NCI-H748 (cell line): ENCODE measurements at regions not wholly inside any gene's neighbourhood (a gene's known extent, or its start where the extent isn't known, plus 50 kb on each side); places are given as distances from the start of the nearest gene placed in this dataset.

Experiments
- DNase-seq: peaks from one replicate; lab custom pipeline; 2025; ENCODE audit not compliant: unreplicated experiment; lab: John Stamatoyannopoulos, UW

- DNase-seq = no peak
These were observed 85.9 kb upstream of the LIFR start for GRCh38 chr5:38642189-38642911.

- no peak for DNase-seq
These were observed 87.2 kb upstream of the LIFR start for GRCh38 chr5:38643616-38644015.

GRCh38 chr5:38645508-38645907 is 89.1 kb upstream of the LIFR start:
- DNase-seq = no peak

DNA sequence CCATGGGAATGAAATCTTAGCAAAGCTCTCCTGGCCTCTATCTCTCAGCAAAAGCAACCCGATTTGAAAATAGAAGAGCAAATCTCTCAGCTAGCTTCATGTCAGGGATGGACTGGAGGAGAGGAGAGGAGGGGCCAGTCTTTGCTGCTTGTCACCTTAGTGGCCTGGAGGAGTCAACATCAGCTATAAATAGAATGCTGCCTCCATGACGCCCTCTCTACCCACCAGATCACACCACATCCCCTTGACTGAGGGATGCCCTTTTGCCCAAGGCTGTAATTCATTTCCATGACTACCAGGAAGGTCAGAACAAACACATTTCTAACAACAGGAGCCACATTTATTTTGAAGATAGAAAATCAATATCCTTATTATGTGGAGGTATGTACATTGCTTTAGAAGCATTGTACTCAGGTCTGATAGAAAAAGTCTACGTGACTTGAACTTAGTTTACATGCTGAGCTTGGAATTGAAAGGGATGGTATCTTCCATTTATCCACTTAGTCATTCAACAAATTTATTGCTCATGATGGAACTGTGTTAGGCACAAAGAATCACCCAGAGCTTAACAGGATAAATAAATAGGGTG is 92.4 kb upstream of the LIFR start:
- peak; percentile 86 for DNase-seq

DNA sequence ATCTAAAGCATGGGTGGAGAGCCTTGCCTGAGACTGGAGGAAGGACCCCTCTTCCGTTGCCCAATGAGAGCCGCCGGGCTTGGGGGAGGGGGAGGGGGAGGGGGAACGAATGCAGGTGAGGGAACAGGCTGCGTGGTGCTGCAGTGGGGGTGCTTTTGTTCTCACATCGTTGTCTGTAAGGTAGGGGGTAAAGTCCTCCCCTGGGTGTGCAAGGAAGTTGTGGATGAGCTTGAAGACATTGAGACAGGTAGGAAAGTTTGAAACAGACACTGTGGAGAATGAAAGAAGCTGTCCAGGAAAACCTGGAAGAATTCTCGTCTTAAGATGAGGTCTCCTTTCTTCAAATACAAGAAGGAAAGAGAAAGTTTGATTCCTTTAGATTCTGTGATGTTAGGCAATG is 94.1 kb upstream of the LIFR start:
- peak; percentile 66 for DNase-seq

GRCh38 chr5:38650946-38651345 is 94.5 kb upstream of the LIFR start:
- peak; percentile 57 for DNase-seq

DNA sequence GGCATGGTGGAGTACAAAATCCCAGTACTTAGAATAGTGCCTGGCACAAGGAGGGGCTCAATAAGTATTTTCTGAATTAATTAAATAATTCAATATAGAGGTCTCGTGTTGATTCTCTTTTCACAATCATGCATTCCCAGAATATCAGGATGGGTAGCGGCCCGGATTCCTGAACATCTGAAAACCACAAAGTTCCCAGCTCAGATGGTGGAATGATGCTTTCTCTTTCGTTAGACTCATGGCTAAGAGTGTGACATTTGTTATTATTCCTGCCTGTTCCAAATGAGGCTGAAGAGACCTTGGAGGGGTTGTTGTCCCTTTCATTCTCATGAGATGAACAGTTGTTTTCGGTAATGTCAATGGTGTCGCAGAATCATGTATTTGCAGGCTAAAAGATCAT is 95.4 kb upstream of the LIFR start:
- DNase-seq = no peak

DNA sequence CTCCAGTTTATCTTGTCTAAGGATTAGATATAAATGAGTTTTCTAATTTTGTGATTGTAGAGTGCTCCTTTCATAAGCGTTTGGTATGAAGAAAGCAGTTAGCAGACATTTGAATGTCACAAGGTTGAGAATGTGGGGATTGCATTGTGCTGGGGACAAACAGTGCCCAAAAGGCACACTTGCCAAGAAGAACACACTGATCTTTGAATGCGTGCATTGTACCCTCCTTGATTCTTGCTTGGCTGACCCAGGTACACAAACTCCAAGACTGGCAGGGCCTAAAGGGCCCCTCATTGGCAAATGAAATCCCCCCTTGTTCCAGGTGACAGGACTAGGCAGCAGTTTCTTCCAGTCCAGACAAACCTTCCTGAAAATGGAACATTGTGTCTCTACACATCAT is 96.9 kb upstream of the LIFR start:
- DNase-seq = no peak

- no peak for DNase-seq
These were observed 99.2 kb upstream of the LIFR start for GRCh38 chr5:38655691-38656090.

- no peak for DNase-seq
These were observed 100.1 kb upstream of the LIFR start for GRCh38 chr5:38656568-38656967.

- DNase-seq = no peak
These were observed 100.6 kb upstream of the LIFR start for GRCh38 chr5:38657020-38657419.

DNA sequence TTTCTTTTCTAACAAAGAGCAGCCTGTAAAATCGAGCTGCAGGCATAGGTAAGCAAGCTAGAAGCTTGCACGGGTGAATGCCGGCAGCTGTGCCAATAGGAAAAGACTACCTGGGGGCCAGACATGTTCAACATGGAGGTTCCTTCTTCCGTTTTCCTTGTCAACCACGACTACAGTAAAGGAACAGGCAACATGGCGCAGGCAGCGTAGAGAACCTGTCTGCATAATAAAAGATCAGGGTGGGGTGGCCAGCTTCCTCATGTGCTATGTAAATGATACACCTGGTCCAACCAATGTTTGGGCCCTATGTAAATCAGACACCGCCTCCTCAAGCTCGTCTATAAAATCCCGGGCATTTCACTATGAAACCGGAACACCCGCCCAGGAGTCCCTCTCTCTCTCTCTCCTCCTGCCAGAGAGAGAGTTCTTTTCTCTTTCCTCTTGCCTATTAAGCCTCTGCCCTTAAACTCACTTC is 103.8 kb upstream of the LIFR start:
- peak; percentile 100 for DNase-seq

DNA sequence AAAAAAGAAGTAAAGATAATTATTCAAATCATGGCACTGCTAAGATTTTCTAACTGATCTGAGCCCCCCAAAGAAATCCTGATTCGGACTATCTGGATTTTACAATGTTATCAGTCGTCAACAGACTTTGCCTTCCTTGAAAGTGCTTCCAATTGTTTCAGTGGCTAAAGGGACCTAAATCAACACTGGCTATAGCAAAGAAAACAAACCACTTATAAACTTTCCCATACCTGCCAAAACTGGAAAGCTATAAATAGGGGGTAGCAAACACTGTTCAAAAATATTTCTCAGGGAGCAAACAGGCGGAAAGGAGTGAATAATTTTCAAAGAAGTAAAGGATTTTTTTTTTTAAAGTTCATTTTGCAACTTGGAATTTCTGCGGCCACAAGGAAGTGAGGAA is 105.6 kb upstream of the LIFR start:
- DNase-seq = no peak

DNA sequence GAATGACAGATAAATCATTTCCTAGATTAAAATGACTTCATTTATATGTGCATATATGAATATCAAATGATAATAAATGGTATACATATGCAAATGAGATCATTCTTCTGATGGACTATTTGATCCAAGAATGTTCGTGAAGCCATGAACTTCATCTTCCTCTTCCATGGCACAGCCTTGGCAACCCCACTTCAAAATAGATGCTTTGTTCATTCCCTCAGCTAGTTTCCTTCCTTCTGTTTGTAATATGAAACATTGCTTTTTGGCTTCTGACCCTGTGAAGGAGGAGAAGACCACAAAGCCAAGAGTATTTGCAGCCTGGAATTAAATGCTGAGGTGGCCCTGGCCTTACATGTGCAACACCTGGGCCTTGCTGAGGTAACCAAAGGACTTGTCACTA is 106.8 kb upstream of the LIFR start:
- no peak for DNase-seq

GRCh38 chr5:38666668-38667498 is 110.4 kb upstream of the LIFR start:
- peak; percentile 72 for DNase-seq

GRCh38 chr5:38667499-38667776 is 111.0 kb upstream of the LIFR start:
- no peak for DNase-seq

GRCh38 chr5:38669361-38669880 is 113.0 kb upstream of the LIFR start:
- DNase-seq = no peak

GRCh38 chr5:38670066-38670465 is 113.6 kb upstream of the LIFR start:
- no peak for DNase-seq

DNA sequence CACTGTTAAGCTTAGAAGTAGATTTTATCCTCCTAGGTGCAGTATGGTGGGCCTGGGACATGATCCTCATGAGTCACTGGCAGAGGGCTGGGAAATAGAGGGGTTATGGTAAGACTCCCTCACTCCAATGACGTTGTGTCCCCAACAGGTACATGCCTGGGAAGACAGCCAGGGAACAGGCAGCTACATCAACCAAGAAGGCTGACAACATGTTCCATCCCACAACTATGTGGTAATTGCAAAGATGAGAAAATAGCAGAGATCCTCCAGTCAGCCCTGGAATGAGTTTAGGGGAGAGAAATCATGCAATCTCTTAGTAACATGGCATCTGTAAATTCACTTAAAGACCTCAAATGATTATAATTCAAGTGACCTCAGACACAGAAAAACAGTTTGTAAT is 114.4 kb upstream of the LIFR start:
- DNase-seq = no peak

GRCh38 chr5:38672059-38672788 is 115.8 kb upstream of the LIFR start:
- DNase-seq = no peak

DNA sequence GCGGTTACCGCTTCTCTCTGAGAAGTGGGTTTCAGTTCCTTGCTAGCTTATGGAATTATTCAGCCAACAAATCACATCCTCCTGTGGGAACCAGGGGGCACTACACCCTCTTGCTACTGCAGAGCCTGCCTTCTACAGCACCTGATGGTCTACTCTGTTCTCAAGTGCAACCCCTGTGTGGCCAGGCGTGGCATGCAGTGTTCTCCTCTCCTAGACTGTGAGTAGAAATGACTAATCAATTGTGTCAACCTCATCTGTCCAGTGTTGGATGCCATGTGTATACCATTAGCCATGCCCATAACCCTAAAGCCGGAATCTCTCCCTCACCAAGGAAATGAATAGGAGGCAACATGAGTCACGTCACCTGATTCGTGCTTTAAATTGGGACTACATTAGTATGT is 117.2 kb upstream of the LIFR start:
- DNase-seq = peak; percentile 39
